ENCODE measurements at regions not wholly inside any gene's neighbourhood (a gene's known extent, or its start where the extent isn't known, plus 50 kb on each side); places are given as distances from the start of the nearest gene placed in this dataset.

- H3K4me1 ChIP-seq (ENCODE audit: control insufficient read depth, extremely low read depth, insufficient read depth, low read length): no peaks in the 10 kb centered on the region
- peaks cover 6% of the 10 kb centered on the region for H3K9me3 ChIP-seq (replicated peaks; ENCODE audit: control insufficient read depth, insufficient read depth, low read length)
- no peak overlapping the region for H3K4me2 ChIP-seq (ENCODE audit: insufficient read depth, low read length)
- FAIRE-seq: no peak
- no peaks in the 10 kb centered on the region for H3K27me3 ChIP-seq (ENCODE audit: control insufficient read depth in 2 of 2, insufficient read depth in 2 of 2, low read length in 2 of 2)
- H3K4me3 ChIP-seq (replicated peaks in 1 of 3; ENCODE audit: insufficient read depth in 1 of 3, low read depth in 1 of 3, low read length in 3 of 3): no peak overlapping the region
- H4K20me1 ChIP-seq (replicated peaks; ENCODE audit: control insufficient read depth, extremely low read depth, insufficient read depth, low read length): no peaks in the 10 kb centered on the region
- CTCF ChIA-PET: no interaction called here
- intact Hi-C loops (cut with micrococcal nuclease): no loop called here
- no peak for DNase-seq (ENCODE audit: low read depth, low spot score)
- POLR2A ChIA-PET: no interaction called here
- no peak overlapping the region for H2AFZ ChIP-seq (ENCODE audit: low read depth, low read length)
- no peak overlapping the region for H3K27ac ChIP-seq (ENCODE audit: insufficient read depth, low read depth, low read length)
- dilution Hi-C loops (cut with MboI; ENCODE audit: extremely low pct_ligation_motif_present, low sequenced_read_pairs): no loop called here
- no peaks in the 10 kb centered on the region for H3K79me2 ChIP-seq (ENCODE audit: control insufficient read depth, insufficient read depth, low read length)
- no peaks in the 10 kb centered on the region for H3K9me1 ChIP-seq (replicated peaks; ENCODE audit: control insufficient read depth, extremely low read depth, insufficient read depth, low read length)
- BruUV-seq (replicated peaks): no TSS peak
- no peak overlapping the region for H3K9ac ChIP-seq (replicated peaks; ENCODE audit: extremely low read depth, insufficient read depth, low read length)
- no peaks in the 10 kb centered on the region for H3K36me3 ChIP-seq (ENCODE audit: control insufficient read depth in 2 of 2, extremely low read depth in 1 of 2, insufficient read depth in 2 of 2, low read length in 2 of 2)
- TF ChIP-seq CTCF (IDR thresholded peaks at IDR 0.05; ENCODE audit: extremely low read depth in 1 of 2, insufficient read depth in 1 of 2, low read depth in 1 of 2, low read length in 2 of 2) (no peak), GATA2 (IDR thresholded peaks at IDR 0.05; ENCODE audit: insufficient read depth, insufficient read length, low read depth, low read length) (no peak), EZH2 (IDR thresholded peaks at IDR 0.05; ENCODE audit: borderline replicate concordance, low read depth, low read length, severe bottlenecking) (no peak), FOS (IDR thresholded peaks at IDR 0.05; ENCODE audit: borderline replicate concordance, insufficient read depth, low read length) (no peak), JUN (IDR thresholded peaks at IDR 0.05; ENCODE audit: borderline replicate concordance, insufficient read depth, insufficient read length, low read depth) (no peak), MYC (IDR thresholded peaks at IDR 0.05; ENCODE audit: low read depth, low read length) (no peak), POLR2A (IDR thresholded peaks at IDR 0.05; ENCODE audit: low read depth, low read length) (no peak), MAX (IDR thresholded peaks at IDR 0.05; ENCODE audit: insufficient read depth, insufficient read length) (no peak), POLR2AphosphoS5 (IDR thresholded peaks at IDR 0.05; ENCODE audit: insufficient read depth, low read depth, low read length) (no peak)
Observed at GRCh38 chr13:93036380-93036779, 190.2 kb upstream of the GPC6 start.

All from endothelial cell of umbilical vein (primary cell).